ENCODE measurements at regions not wholly inside any gene's neighbourhood (a gene's known extent, or its start where the extent isn't known, plus 50 kb on each side); places are given as distances from the start of the nearest gene placed in this dataset.
"Not testable (repeated sequence)": the region's sequence is repeated elsewhere in the genome, so short reads cannot be mapped to it uniquely, and the experiment has no call there.

DNA sequence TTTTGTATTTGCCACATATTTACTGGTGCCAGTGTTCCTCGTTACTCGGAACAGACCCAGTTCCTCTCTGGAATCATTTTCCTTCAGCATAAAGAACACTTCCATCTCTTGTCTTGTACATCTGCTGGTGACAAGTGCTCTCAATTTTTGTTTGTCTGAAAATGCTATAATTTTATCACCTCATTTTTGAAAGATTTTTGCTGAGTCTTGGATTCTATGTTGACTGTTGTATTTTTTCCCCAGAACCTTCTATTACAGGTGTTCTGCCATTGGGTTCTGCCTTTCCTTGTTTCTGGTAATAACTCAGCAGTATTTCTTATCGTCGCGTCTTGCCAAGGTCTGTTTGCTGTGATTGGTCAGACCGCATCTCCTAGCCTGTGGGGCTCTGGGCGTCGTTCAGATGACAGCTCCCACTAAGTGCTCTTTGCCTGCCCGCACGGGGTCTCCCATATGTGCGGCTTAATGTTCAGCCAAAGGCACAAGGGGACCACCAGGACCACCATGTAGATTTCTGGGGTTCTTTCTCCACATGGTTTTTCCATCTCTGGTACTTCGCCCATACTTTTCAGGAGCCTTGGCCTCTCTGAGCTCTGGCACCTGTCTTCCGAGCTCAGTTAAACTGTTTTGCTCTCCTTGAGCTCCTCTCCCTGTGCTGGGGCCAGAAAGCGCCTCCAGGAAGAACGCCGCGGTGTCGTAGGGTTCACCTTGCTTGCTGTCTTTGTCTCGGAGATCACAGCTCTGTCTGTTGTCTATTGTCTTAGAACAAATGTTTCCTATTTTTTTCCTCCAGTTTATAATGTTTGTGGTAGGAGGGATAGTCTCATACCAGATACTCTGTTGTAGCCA lies 80.0 kb downstream of the METRNL start:
- no peak for DNase-seq (ENCODE audit: low read depth, low spot score)

DNA sequence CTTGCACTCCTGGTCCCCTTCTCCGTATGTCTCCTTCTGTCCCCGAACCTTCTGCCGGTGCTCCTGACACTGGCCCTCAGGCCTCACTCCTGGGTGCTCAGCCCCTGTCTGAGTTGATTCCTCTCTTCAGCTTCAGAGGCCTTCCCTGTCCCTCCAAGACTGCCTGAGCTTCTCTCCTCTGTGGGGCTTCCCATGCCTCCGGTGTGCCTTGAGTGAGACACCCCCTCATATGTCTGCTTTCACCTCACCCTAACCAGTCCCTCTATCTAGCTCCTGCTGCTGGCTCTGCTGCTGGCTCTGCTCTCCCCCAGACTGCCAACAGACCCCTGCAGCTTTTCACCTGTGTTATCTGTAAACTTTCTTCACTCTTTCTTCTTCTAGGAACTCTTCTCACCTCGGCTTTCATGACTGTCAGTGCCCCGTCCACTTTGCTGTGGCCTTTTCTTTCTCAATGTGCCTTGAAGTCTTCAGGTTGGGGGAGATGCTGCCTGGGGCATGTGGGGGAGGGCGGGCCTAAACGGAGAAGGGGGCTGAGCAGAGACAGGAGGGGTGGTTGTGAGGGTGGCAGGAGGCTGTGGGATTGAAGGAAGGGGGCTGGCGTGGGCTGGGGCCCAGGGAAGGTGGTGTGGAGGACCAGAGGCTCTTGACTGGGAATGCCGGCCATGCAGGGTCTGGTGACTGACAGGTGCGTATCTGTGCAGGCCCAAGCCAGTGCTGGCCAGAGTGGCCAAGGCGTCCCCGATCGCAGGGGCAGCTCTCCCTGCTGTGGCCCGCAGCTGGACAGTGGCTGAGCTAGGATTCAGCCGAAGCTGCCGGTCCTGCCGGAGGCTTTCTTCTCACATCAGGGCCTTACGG lies 81.3 kb downstream of the METRNL start:
- no peak for DNase-seq (ENCODE audit: low read depth, low spot score)

DNA sequence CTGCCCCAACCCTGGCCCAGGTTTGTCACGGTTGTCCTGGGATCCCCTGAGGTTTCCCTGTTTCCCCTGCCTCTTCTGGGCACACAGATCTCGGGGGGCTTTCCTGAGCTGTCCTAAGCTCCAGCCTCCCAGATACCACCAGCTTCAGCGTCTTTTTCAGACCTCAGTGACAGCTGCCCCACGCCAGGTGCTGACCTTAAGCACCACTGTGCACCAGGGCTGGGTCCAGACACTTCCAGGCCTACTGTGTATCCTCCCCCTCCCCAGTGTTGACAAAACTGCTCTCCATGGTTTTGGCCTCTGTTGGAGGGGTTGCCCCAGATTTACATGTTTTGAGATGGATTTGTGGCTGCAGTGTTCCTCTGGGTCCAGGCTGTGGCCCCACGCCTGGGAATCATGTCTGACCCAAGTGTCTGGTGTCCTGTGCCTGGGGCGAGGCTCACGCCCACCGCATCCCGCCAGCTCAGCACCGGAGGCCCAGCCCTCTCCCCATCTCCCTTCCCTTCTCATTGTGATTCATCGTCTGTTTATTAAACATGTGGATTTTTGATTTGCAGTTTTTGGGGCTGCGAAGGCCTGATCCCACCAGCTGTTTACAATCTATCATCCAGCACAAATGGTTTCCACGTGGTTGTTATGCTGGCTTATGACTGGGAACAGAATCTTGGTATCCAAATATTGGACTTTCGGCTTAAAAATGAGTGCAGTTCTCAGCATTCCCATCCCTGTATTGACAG lies 82.1 kb downstream of the METRNL start:
- DNase-seq (ENCODE audit: low read depth, low spot score) = no peak

DNA sequence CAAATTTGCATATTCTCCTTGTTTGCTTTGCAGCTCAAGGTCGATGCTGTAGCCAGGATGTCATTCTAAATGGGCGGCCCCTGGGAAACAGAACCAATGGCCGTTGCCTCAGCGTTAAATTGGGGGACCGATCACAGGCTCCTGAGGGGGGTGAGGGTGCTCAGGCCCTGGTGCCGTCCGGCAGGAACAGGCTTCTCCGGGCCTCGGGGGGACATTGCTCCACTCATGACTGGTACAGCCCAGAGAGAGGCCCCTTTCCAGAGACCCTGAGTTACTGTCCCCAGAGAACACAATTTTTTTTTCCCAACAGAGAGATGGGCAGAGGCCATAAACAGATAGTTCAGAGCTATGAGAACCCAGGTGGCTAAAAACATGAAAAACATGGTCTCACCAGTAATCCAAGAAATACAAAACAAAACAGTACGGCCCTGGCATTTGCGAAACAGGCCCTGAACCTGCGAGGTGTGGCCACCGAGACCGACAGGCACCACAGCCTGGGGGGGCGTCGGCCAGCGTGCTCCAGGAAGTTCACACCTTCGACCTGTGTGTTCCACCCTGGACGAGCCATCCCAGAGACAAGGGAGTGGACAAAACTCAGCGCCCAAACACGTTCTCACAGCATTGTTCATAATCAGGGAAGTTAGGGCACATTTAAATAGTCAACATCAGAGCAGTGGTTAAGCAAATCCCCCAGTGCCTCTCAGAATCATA lies 82.8 kb downstream of the METRNL start:
- DNase-seq (ENCODE audit: low read depth, low spot score) = no peak

DNA sequence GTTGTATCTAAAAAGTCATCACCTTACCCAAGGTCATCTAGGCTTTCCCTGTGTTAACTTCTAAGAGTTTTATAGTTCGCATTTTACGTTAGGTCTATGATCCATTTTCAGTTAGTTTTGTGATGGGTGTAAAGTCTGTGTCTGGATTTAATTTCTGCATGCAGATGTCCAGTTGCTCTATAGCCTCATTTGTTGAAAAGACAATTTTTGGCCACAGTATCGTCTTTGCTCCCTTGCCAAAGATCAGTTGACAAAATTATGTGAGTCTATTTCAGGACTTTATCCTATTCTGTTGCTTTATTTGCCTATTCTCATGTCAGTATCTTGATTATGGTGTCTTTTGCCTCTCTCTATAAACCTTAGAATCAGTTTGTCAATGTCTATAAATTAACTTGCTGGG lies 85.1 kb downstream of the METRNL start:
- DNase-seq (ENCODE audit: low read depth, low spot score) = no peak

DNA sequence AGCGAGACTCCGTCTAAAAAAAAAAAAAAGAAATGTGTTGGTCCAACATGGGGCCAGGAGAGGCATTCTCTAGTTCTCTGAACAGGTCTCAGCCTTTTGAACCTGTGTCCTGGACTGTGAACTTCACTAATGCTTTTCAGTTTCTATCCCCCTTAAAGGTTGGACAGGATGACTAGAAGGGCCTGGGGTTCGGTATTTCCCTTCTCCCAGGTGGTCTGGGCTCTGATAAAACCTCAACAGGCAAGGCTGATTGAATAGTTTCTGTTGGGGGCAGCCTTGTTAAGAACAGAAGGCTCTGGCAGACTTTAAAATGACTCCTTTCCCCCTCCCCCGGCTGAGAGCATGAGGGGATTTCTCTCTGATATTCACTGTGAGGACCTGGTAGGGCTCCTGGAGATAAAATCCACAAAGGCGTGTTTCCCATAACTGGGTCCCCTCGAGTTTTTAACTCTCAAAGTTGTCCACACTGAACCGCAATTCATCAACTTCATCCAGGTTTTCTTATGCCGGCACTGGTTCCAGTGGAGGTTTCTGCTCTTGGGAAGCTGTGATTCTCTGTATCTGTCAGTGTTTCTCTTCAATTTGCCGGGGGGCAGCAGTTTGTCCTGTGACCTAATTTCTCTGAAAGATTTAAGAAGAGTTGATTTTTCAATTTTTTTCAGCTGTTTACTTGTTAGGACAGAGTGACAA lies 91.3 kb downstream of the METRNL start:
- DNase-seq (ENCODE audit: low read depth, low spot score) = no peak

DNA sequence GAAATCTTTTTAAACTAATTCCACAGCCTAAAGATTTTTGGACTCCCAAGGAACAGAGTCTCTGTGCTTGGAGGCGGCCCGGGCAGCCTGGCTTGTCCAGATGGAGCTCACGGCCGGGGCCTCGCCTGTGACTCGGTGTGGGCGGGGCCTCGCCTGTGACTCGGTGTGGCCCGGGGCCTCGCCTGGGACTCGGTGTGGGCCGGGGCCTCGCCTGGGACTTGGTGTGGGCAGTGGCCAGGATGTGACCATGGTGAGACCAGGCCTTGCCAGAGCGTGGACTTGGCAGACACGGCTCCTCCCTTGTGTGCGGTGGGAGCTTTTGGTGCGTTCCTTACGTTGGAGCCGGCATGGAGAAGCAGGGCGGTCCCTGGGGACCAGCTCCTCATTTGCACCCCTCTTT lies 92.3 kb downstream of the METRNL start:
- no peak for DNase-seq (ENCODE audit: low read depth, low spot score)

DNA sequence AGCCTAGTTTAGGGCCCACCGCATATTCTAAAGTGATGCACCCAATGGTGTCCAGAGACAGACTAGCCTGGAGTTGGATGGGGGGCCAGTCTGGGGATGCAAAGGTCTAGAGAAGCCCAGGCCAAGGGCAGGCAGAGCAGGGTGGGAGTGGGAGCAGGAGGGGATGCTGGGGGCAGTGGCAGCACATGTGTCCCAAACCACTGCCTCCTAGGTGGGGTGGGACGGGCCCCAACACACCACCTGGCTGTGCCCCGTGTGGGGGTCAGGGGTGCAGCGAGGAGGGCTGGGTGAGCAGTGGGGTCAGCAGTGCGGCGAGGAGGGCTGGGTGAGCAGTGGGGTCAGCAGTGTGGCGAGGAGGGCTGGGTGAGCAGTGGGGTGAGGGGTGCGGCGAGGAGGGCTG lies 92.7 kb downstream of the METRNL start:
- DNase-seq (ENCODE audit: low read depth, low spot score) = not testable (repeated sequence)

DNA sequence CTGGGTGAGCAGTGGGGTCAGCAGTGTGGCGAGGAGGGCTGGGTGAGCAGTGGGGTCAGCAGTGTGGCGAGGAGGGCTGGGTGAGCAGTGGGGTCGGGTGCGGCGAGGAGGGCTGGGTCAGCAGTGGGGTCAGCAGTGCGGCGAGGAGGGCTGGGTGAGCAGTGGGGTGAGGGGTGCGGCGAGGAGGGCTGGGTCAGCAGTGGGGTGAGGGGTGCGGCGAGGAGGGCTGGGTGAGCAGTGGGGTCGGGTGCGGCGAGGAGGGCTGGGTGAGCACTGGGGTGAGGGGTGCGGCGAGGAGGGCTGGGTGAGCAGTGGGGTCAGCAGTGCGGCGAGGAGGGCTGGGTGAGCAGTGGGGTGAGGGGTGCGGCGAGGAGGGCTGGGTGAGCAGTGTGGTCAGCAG lies 93.2 kb downstream of the METRNL start:
- not testable (repeated sequence) for DNase-seq (ENCODE audit: low read depth, low spot score)

DNA sequence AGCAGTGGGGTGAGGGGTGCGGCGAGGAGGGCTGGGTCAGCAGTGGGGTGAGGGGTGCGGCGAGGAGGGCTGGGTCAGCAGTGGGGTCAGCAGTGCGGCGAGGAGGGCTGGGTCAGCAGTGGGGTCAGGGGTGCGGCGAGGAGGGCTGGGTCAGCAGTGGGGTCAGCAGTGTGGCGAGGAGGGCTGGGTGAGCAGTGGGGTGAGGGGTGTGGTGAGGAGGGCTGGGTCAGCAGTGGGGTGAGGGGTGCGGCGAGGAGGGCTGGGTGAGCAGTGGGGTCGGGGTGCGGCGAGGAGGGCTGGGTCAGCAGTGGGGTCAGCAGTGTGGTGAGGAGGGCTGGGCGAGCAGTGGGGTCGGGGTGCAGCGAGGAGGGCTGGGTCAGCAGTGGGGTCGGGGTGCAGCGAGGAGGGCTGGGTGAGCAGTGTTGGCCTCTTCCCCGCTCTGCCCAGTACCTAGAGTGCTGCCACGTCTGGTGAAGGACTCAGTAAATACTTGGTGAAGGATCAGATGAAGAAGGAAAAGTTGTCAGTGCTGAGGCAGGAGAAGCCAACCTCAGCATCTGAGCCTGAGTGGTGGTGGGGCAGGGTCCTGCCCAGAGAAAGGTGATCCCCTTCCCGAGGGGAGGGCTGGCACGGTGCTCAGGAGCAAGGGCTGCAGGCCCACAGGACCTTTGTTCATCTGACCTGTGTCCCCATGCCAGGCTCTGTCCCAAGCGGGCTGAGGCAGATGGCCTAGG lies 93.9 kb downstream of the METRNL start:
- not testable (repeated sequence) for DNase-seq (ENCODE audit: low read depth, low spot score)

DNA sequence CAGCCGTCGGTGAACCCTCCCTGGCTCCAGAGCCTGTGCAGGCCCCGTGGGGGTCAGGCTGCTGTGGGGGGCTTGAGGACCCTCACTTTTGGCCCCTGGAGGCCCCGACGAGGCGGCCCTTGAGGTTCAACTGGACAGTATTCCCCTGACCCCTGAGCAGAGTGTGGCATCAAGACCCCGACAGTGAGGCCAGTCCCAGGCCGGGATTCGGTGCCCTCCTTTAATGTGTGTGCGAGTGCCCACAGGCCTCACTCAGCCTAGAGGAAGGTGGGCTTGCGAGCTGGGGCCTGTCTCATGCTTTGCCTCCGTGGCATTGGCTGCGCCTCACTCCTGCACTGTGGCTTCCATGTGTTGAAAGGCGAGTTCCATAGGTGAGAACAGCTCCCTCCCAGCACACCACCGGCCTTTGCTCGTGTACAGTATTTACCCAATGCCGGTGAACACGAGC lies 94.5 kb downstream of the METRNL start:
- DNase-seq (ENCODE audit: low read depth, low spot score) = no peak

DNA sequence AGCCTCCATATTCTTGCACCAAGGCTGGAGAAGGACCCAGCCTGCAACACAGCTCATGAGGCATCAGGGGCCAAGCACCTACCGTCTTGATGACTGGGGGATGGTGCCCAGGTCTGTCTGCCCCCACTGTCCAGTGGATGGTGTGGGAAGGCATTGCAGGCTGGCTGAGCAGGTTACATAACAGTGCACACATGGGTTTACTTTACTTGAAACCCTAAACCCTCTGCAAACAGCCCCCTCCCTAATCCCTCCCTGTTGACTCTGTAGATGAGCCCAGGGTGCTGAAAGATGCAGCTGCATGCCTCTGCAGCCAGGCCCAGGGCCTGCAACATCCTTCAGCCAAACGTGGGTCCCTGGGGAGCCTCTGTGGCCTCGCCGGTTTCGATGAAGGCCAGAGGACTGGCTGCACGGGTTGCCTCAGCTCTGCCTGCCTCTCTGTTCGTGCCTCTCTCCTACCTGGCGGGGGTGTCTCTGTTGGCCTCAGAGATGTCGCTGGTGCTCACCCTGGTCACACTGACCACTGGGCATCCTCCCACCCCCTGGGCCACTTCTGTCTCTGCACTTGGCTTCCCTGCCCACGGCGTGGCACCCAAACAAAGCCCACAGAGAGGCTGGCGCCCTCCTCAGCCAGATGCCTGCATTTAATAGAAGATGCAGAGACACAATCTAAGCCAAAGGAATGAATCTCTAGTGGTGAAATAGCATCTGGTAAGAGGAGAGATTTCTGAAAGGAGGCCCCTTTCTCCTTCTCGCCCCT lies 95.1 kb downstream of the METRNL start:
- DNase-seq (ENCODE audit: low read depth, low spot score) = no peak

DNA sequence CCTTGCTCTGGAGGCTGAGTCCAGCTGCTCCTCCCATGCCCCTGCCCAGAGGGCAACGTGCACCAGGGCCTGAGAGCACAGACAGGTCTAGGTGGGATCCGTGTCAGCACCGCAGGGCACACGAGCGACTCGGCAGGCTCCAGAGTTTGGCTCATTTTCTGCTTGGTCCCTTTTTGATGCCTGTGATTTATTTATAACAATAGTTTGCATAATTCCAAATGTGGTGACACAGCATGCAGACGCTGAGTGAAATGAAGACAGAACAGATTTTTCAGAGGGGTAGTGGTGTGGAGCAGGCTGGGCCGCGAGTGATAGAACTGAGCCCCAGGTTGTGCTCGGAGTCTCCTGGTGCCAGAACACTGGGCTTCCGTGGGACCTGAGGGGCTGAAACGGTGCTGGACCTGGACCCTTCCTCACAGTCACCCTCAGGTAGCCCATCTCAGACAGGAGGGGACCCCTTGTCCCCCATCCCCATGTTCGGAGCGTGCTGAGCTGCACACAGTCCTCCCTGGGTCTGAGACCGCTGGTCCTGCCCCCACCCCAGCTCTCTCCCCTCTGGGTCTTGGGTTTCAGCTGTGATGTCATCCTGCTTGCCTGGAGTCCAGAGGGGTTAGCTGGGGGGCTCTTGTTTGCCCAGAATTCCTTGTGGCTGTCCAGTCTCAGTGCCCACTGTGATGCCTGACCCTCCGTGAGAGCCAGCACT lies 95.9 kb downstream of the METRNL start:
- no peak for DNase-seq (ENCODE audit: low read depth, low spot score)

DNA sequence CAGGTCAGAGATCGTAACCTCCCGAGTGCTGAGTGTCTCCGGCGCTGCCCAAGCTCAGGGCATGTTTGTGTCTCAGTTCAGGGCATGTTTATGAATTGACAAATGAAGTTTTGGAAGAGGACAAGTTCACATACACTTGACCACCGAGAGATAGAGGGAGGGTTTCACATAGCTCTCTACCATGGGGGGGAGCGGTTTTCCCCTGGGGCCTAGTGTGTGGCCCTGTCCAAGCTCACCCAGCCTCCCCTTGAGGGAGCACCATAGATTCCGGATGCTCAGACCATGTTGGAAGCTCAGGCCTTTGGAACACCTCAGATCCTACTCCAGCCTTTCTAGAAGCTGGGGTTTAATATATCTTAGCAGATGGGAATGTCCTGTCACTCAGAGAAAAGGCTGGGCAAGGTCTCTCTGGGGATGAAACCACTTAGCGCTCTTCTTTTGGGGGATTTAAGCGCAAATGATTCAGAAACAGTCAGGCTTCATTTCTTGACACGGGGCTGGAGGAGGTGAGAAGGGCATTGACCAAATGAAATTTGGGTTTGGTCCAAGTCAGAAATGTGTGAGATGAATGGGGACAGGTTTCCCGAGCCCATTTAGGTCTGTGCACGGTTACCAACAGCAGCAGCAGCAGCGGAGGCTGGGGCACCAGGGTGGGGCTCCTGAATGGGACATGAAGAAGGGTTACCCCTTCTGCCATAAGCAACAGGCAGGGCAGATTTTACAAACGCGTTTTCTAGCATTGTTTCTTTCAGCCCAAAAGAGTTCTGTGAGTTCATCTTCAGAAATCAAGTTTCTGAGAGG lies 96.6 kb downstream of the METRNL start:
- DNase-seq (ENCODE audit: low read depth, low spot score) = no peak

DNA sequence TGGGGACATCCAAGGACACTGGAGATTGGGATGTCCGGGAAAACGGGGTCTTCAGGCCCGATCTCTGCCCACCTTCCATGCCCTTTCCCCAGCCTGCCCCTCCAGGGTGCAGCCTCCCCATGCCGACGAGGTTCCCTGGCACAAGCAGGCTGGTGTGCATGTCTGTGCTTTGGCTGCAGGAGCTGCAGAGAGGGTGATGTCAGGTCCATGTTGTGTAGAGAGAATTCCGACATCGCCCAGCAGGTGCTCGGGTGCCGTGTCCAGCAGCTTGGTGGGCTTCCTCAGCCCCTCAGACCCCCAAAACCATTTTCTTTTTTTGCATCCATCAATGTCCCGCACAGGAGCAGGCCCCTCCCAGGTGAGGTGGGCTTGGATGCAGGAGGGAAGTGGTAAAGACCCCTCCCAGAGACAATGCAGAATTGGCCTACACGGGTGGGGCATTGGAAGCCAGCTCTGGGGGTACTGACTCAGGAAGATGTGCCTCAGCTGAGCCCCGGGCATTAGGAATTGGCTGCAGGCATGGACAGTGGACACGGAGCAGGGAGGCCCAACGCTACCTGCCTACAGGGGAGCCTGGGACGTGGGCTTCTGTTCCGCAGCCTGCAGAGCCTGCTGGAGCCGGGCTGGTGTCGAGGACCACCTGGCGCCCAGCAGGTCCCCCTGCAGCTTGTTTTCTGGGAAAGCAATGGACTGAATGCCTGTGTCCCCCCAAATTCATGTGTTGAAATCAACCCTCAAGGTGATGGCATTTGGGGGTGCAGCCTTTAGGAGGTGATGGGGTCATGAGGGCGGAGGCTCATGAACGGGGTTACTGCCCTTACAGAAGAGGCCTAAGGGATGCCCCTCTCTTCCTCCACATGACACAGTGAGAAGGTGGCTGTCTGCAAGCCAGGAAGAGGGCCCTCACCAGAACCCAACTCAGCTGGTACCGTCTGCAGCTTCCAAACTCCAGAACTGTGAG lies 97.5 kb downstream of the METRNL start:
- no peak for DNase-seq (ENCODE audit: low read depth, low spot score)
